Pancreas (tissue), 10 donors: ENCODE measurements at regions not wholly inside any gene's neighbourhood (a gene's known extent, or its start where the extent isn't known, plus 50 kb on each side); places are given as distances from the start of the nearest gene placed in this dataset.

Experiments used
- ATAC-seq, 4 donors: fragments of 200-7000 bp; cut with Tn5 transposase; one replicate each; pipeline versions ENCODE4 v1.8.0 to v1.9.1; 2020; ENCODE audit warnings: mild to moderate bottlenecking in 4 of 4, moderate library complexity in 4 of 4
- DNase-seq, 6 donors: peaks; one replicate each; pipeline ENCODE4 v3.0.0-alpha.2; 2020
- FAIRE-seq: peaks from 2 replicates; lab custom pipeline; 2012; peaks lifted over from hg19 to GRCh38; lab: Jason Lieb, UNC
- H3K27ac ChIP-seq, 4 donors: fragments of 200-600 bp; sonication (generic); 1 replicate in 3 of 4; 2 replicates in 1 of 4; pipeline versions ENCODE4 v1.5.0 to v1.8.0; 2020
- H3K27me3 ChIP-seq, 4 donors: fragments of 200-600 bp; one replicate each; pipeline ENCODE4 v1.8.0; 2021
- H3K36me3 ChIP-seq, 3 donors: fragments of 200-600 bp; sonication (generic) in 1 of 3; one replicate each; pipeline versions ENCODE4 v1.5.0 to v1.8.0; 2020 to 2021
- H3K4me1 ChIP-seq, 3 donors: fragments of 200-600 bp; one replicate each; pipeline ENCODE4 v1.8.0; 2021
- H3K4me3 ChIP-seq, 4 donors: fragments of 200-600 bp; sonication (generic) in 2 of 4; one replicate each; pipeline versions ENCODE4 v1.5.0 to v1.8.0; 2020 to 2021
- H3K9me3 ChIP-seq, 4 donors: fragments of 200-600 bp; one replicate each; pipeline ENCODE4 v1.8.0; 2021
- WGBS, 2 donors: extraction: QIAGEN DNeasy Blood & Tissue Kit; methylation state at CpG; one replicate each; pipeline ENCODE4 v1.1.7; 2013; 5-methylcytosine and 5-hydroxymethylcytosine counted together
- intact Hi-C, 3 donors: fragments of 100-400 bp; cut with DNase I; formaldehyde crosslinking; loops; one replicate each; pipeline versions ENCODE4 v1.11.1 to v1.14.2; 2022
- TF ChIP-seq, protein P1 (sequence below), 4 donors: fragments of 200-600 bp; sonication (generic) in 3 of 4; IDR thresholded peaks; one replicate each; pipeline versions ENCODE4 v1.5.0 to v1.8.0; 2021; ENCODE audit warnings: antibody characterized with exemption in 4 of 4
- donor health status: healthy with polysubstance abuse.
- donor health status: DM: no; HTN: no; CAD: no; lungs with moderate emphysema.
- donor health status: DM: no; HTN: no; CAD: no.
- donor health status: control.
- donor health status: control.
- donor health status: Bipolar disorder and iron deficiency.
- donor health status: DM: yes; HTN: yes; CAD: no.
- donor health status: DM: no; HTN: no; CAD: no.
- donor health status: DM: no; HTN: no; CAD: no.
- donor health status: DM: yes; HTN: yes; CAD: no.

DNA sequence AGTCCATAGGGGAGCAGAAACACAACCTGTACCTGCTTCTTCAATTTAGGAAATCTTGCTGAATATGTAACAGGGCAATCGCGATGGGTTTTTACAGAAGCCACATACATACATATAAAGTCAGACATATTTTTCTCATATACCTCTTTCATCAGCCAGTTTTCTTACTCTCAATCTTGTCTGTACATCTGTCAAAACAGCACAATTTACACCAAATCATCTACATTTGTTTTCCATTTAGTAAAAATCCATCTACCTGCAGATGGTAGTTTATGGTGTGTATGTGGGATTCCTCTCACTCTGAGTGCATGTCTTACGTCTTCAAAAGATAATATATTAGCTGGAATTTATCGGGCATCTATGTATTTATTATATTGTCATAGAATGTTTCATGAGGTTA lies 208.7 kb downstream of the ZPLD1 start:
- Histone ChIP-seq H3K27ac (no peak overlapping the region), H3K36me3 (no peaks in the 10 kb centered on the region), H3K27me3 (no peaks in the 10 kb centered on the region), H3K4me1 (no peaks in the 10 kb centered on the region), H3K9me3 (no peaks in the 10 kb centered on the region), H3K4me3 (no peak overlapping the region)
- TF ChIP-seq, protein P1, sequence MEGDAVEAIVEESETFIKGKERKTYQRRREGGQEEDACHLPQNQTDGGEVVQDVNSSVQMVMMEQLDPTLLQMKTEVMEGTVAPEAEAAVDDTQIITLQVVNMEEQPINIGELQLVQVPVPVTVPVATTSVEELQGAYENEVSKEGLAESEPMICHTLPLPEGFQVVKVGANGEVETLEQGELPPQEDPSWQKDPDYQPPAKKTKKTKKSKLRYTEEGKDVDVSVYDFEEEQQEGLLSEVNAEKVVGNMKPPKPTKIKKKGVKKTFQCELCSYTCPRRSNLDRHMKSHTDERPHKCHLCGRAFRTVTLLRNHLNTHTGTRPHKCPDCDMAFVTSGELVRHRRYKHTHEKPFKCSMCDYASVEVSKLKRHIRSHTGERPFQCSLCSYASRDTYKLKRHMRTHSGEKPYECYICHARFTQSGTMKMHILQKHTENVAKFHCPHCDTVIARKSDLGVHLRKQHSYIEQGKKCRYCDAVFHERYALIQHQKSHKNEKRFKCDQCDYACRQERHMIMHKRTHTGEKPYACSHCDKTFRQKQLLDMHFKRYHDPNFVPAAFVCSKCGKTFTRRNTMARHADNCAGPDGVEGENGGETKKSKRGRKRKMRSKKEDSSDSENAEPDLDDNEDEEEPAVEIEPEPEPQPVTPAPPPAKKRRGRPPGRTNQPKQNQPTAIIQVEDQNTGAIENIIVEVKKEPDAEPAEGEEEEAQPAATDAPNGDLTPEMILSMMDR (IDR thresholded peaks at IDR 0.05): no peak
- DNase-seq (no peak), ATAC-seq (no peak), FAIRE-seq (no peak)
- 68 to 76% methylated on average over 4 of the region's 4 CpGs for WGBS, 2 donors
- intact Hi-C loops: no loop called here

DNA sequence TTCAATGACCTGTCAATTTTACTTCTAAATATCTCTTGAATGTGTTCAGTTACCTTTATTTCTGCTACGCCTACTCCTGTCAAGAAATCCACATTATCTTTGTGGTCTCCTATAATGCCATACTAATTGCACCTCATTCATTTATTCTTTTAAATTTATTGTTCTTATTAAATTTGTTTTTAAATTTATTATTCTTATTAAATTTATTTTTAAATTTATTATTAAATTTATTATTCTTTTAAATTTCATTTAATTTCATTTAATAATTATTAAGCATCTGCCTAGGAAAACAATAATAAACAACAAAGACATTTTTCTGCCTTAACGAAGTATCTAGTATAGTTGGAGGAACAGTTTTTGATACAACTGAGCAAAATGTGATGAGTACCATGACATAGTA lies 211.7 kb downstream of the ZPLD1 start:
- ATAC-seq (no peak), DNase-seq (no peak), FAIRE-seq (no peak)
- intact Hi-C loops: no loop called here
- Histone ChIP-seq H3K27ac (no peak overlapping the region), H3K27me3 (no peaks in the 10 kb centered on the region), H3K36me3 (no peaks in the 10 kb centered on the region), H3K4me1 (no peaks in the 10 kb centered on the region), H3K9me3 (no peaks in the 10 kb centered on the region), H3K4me3 (no peak overlapping the region)
- WGBS, 2 donors: 73 to 86% methylated on average over 2 of the region's 2 CpGs
- TF ChIP-seq, protein P1 (IDR thresholded peaks at IDR 0.05): no peak

DNA sequence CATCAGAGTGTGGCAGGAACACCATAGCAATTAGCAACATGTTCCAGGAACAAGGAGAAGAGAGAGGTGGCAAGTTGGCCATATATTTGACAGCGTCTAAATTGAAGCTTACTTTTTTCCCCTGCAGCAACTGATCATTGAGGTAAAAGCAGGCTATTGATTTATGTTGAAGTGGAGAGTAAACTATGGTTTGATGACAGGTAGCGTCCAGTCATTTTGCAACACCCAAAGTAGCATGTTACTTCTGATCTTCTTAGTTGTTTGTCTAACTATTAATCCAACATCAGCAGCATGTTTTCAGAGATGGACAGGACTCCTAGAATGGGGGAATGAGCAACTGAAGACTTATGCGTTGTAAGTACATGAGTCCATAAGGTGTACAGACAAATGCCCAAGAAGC lies 225.8 kb downstream of the ZPLD1 start:
- TF ChIP-seq, protein P1 (IDR thresholded peaks at IDR 0.05): no peak
- Histone ChIP-seq H3K27ac (no peak overlapping the region), H3K4me1 (no peaks in the 10 kb centered on the region), H3K36me3 (no peaks in the 10 kb centered on the region), H3K27me3 (no peaks in the 10 kb centered on the region), H3K9me3 (no peaks in the 10 kb centered on the region), H3K4me3 (no peak overlapping the region)
- FAIRE-seq (no peak), ATAC-seq (no peak), DNase-seq (no peak)
- intact Hi-C loops: no loop called here
- WGBS, 2 donors: 78 to 85% methylated on average over 3 of the region's 3 CpGs

DNA sequence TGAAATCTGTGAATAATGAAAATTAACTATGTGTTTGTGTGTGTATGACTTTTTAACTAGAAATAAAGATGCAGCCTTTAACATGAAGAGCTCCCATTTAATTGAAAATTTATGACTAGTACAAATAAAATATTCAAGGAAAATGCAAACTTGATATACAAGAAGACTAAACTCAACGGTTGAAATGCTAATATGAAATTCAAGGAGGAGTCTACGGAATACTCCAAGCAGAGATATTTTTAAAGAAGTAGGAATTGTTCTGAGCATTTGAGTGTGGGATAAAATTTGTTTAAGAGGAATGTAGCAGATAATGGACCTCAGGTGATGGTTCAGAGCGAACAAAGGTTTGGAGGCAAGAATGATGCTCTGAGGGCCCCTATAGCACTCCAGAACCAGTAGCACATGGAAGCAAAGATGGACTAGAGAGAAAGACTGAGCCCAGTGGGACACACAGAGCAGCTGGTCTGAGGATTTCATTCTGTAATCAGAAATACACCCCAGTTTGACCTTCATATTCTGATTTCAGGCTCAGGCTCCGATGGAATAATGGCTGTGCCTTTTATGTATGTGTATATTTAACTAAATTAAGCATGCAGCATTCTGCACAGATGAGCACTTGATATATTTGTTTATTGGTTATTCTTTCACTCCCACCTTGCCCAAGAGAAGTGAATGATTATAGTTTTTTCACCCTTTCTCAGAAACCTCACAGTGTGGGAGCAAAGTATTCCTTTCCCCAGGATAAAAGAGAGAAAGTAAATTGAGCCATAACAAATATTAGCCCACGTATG lies 227.1 kb downstream of the ZPLD1 start:
- H3K36me3 ChIP-seq: no peaks in the 10 kb centered on the region
- WGBS, 2 donors: 58 to 68% methylated on average over 5 of the region's 5 CpGs
- H3K27me3 ChIP-seq: no peaks in the 10 kb centered on the region
- H3K9me3 ChIP-seq: no peaks in the 10 kb centered on the region
- TF ChIP-seq, protein P1 (IDR thresholded peaks at IDR 0.05): no peak
- DNase-seq (no peak), FAIRE-seq (no peak), ATAC-seq (no peak)
- no peaks in the 10 kb centered on the region for H3K4me1 ChIP-seq
- intact Hi-C loops: no loop called here
- no peak overlapping the region for H3K4me3 ChIP-seq
- no peak overlapping the region for H3K27ac ChIP-seq

DNA sequence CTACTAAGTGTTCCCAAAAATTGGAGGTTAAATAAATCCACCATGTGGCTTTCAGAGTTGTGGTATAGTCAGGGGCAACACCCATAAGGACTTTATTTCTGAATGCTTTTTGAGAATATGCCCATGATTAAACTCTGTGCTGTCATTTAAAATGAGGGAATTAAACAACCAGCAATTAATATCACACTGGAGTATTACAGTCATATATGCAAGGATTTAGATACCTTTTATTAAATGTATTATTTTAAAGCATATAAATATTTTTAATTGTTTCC lies 227.6 kb downstream of the ZPLD1 start:
- no peaks in the 10 kb centered on the region for H3K9me3 ChIP-seq
- TF ChIP-seq, protein P1 (IDR thresholded peaks at IDR 0.05): no peak
- H3K4me1 ChIP-seq: no peaks in the 10 kb centered on the region
- FAIRE-seq: no peak
- ATAC-seq: no peak
- intact Hi-C loops: no loop called here
- DNase-seq: no peak
- no peak overlapping the region for H3K4me3 ChIP-seq
- no peaks in the 10 kb centered on the region for H3K27me3 ChIP-seq
- H3K36me3 ChIP-seq: no peaks in the 10 kb centered on the region
- no peak overlapping the region for H3K27ac ChIP-seq
